ENCODE measurements at regions not wholly inside any gene's neighbourhood (a gene's known extent, or its start where the extent isn't known, plus 50 kb on each side); places are given as distances from the start of the nearest gene placed in this dataset.
"Not testable (repeated sequence)": the region's sequence is repeated elsewhere in the genome, so short reads cannot be mapped to it uniquely, and the experiment has no call there.

GRCh38 chr1:105459759-105460158, 1596.7 kb upstream of the PRMT6 start:
- FAIRE-seq, result no peak

- no peak for FAIRE-seq
Measured at GRCh38 chr1:105462308-105462707, 1594.2 kb upstream of the PRMT6 start.

GRCh38 chr1:105467549-105467948, 1588.9 kb upstream of the PRMT6 start:
- FAIRE-seq, result no peak

- not testable (repeated sequence) for FAIRE-seq
Measured at GRCh38 chr1:105470541-105470940, 1585.9 kb upstream of the PRMT6 start.

DNA sequence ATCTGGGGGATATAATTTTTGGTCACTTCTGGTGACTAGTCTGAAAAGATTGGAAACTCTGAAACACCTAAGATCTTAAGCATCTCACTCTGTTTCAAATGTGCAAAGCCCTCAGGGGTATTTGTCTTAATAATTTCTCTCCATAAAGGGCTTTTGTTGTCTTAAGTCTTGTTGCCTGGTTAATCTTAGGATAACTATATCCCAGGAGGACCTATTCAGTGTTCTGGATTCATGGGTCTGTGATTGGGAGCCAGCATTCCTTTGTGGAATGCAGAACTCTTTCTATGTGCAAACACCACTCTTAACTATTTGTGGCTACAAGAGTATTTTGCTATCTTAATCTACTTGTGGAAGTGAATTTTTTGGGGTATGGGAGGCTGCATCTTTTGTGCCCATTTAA, 1573.0 kb upstream of the PRMT6 start:
- FAIRE-seq, result no peak

DNA sequence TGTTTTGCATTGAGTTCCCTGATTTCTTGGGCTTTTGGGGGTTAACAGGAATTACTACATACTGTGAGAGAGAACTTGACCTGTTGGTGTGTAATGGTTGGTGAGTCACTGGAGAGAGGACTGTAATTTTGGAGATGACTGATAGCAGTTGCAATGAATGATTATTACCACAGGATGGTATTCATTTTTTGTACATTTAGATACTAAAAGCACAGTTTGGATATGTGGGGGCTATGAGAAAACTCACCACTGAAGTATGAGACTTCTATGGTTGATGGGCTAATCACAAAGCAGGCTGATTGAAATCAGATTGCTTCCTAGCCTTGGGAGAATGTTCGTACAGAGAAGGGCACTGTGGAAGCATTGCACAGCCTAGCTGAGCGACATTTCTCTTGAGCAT, 1571.3 kb upstream of the PRMT6 start:
- no peak for FAIRE-seq

DNA sequence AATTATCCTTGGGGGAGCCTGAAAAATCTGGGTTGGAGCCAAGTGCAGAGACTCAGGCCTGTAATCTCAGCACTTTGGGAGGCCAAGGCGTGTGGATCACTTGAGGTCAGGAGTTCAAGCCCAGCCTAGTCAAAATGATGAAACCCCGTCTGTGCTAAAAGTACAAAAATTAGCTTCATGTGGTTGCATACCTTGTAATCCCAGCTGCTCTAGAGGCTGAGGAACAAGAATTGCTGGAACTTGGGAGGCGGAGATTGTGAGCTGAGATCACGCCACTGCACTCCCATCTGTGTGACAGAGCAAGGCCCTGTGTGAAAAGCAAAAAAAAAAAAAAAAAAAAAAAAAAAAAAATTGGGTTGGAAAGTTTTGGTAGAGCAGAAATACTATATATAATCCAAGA, 1563.6 kb upstream of the PRMT6 start:
- no peak for FAIRE-seq

GRCh38 chr1:105516068-105516467, 1540.4 kb upstream of the PRMT6 start:
- no peak for FAIRE-seq

- FAIRE-seq, result no peak
Measured at GRCh38 chr1:105533996-105534395, 1522.5 kb upstream of the PRMT6 start.

GRCh38 chr1:105544475-105544874, 1512.0 kb upstream of the PRMT6 start:
- FAIRE-seq, result no peak

- FAIRE-seq, result no peak
Measured at GRCh38 chr1:105556266-105556665, 1500.2 kb upstream of the PRMT6 start.

DNA sequence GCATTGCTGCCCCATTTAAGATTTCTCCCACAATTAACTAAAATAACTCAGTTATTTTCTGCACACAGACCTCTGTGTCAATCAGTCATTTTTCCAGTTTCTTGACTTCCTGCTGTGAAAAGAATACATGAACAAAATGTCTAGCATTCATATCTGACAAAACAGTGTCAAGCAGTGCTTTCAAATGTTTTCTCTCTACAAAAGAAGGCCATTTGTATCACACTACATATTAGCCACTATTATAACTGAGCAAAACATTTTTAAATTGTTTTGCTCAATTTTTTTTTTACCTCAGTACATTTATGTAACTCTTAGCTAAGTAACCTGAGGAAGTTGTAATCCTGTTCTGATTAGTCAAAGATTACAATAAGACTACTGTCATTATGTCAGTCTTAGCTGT, 1498.5 kb upstream of the PRMT6 start:
- no peak for FAIRE-seq

- no peak for FAIRE-seq
Measured at GRCh38 chr1:105565006-105565405, 1491.5 kb upstream of the PRMT6 start.

- no peak for FAIRE-seq
Measured at GRCh38 chr1:105585791-105586190, 1470.7 kb upstream of the PRMT6 start.

DNA sequence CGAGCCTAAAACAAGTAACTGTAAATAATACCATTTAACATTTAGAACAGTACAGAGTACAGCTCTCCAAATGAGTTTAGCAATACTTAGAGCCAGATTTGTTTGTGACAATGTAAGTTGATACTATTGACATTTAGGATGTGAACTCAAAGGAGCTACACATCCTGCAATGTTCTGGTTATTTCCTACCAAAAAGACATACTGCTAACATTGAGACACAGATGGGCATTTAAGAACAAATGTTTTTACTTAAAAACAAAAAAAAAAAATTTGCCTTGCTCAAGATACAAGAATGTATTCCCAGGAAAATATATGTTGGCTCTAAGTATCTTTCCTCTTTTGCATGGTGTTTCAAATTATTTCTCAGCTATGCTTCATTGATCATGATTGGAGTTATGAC, 1464.8 kb upstream of the PRMT6 start:
- FAIRE-seq, result no peak

DNA sequence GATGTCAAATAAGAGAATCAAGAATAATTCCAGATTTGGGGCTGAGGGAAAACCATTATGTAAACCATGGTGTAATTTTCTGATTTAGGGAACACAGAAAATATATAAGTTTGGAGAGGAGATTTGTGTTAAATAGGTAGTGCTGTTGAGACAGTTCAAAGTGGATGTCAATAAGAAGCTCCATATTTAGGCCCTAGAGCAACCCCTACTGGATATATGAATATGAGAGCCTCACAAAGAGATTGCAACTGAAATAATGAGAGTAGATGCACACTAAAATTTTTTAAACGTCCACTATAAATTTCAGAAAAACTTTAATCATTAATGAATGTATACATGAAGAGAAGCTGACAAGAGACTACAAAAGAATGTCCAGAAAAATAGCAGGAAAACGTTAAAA, 1447.8 kb upstream of the PRMT6 start:
- no peak for FAIRE-seq

- no peak for FAIRE-seq
Measured at GRCh38 chr1:105626276-105626987, 1430.0 kb upstream of the PRMT6 start.

DNA sequence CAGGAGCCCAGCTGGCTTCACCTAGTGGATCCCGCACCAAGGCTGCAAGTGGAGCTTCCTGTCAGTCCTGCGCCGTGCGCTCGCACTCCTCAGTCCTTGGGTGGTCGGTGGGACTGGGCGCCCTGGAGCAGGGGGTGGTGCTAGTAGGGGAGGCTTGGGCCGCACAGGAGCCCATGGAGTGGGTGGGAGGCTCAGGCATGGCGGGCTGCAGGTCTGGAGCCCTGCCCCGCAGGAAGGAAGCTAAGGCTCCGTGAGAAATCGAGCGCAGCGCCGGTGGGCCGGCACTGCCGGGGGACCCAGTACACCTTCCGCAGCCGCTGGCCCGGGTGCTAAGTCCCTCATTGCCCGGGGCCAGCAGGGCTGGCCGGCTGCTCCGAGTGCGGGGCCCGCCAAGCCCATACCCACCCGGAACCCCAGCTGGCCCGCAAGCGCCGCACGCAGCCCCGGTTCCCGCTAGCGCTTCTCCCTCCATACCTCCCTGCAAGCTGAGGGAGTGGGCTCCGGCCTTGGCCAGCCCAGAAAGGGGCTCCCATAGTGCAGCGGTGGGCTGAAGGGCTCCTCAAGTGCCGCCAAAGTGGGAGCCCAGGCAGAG, 1425.2 kb upstream of the PRMT6 start:
- FAIRE-seq, result not testable (repeated sequence)

DNA sequence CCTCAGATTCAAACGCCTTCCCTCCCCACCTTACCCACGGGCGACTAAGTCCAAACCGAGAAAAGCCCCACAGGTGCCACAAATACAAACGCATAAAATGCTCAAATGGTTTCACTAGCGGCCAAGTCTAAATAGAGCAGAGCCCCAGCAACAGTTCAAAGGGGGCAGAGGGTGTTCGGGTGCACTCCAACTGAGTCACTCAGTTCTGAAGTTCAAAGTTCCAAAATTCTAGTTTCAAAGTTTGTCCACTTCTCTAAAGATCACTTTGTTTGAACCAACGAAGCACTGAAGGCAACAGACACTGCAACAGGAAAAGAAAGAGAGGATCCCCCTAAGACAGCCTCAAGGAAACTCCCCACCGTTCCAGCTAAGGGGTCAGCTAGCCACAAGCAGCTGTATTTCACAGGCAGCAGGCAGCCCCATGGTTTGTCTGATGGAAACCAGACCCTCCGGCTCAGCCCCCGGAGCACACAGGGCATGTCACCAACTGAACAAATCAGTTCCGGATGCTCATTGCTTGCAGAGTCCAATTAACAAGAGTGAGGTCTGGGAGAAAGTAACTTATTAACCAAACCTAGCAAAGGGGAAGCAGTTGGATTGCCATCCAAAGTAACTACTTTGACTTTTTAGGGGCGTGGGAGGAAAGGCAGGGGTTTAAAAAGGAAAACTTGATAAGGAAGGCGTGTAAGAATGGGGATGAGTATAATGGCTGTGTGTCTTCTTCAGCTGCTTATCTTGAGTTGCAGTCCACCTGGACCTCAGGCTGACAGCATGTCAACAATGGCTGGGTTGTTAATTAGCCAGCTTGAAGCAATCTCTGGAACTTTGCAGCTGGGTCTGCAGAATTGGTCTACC, 1423.9 kb upstream of the PRMT6 start:
- FAIRE-seq, result no peak

DNA sequence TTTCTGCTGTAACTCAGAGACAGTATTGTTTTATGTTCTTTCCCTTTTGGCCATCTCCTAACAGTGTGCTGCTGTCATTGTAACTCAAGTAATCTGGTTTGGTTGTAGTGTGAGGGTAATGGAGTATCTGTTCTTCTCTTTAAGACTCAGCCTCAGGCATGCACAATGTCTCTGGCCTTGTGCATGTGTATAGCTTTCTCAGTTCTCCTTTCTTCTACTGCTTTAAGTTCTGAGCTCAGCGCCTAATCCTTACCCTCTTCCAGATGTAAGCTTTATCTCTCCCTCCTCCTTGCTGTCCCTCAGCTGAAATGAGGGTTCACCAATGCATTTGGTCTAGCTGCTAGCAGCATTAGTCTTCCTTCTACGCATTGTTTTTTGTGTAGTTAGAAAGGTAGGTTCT, 1420.4 kb upstream of the PRMT6 start:
- FAIRE-seq, result no peak

GRCh38 chr1:105641407-105641806, 1415.1 kb upstream of the PRMT6 start:
- FAIRE-seq, result no peak

GRCh38 chr1:105652109-105652508, 1404.4 kb upstream of the PRMT6 start:
- no peak for FAIRE-seq

- FAIRE-seq, result no peak
Measured at GRCh38 chr1:105655032-105655431, 1401.4 kb upstream of the PRMT6 start.

DNA sequence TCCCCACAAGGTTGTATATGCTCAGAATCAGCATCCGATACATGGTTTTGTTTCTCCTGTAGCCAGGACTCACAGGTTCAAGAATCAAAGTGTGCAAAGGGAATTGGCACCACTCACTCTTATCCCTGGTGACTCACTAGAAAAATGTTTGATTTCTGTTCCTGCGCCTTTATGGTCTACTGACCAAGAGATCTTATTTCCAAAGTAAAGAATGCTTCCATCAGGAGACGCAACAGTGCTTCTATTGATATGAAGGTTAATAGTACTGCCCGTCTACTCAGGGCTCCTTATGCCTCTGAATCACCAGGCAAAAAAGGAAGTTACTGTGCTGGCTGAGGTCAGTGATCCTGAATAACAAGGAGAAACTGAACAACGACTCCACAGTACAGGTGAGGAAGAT, 1392.0 kb upstream of the PRMT6 start:
- FAIRE-seq, result no peak
